Aorta (tissue), 5 donors: ENCODE measurements at regions not wholly inside any gene's neighbourhood (a gene's known extent, or its start where the extent isn't known, plus 50 kb on each side); places are given as distances from the start of the nearest gene placed in this dataset.

Experiments used
- ATAC-seq: fragments of 200-7000 bp; cut with Tn5 transposase; one replicate; pipeline ENCODE4 v1.9.1; 2022; ENCODE audit warnings: moderate library complexity; ENCODE audit not compliant: low FRiP score
- DNase-seq, 2 donors: peaks; one replicate each; pipeline ENCODE4 v3.0.0-alpha.2; 2020
- H3K27ac ChIP-seq, 2 donors: one replicate each; pipeline ENCODE4 v1.5.1; 2013; ENCODE audit warnings: low read length in 2 of 2, mild to moderate bottlenecking in 2 of 2, moderate library complexity in 2 of 2, control low read depth in 1 of 2, inconsistent platforms in 1 of 2, low read depth in 1 of 2
- H3K27me3 ChIP-seq, 2 donors: one replicate each; pipeline ENCODE4 v1.6.1; 2013; ENCODE audit warnings: control low read depth in 1 of 2, low read length in 1 of 2, mild to moderate bottlenecking in 1 of 2, moderate library complexity in 1 of 2; ENCODE audit not compliant: insufficient read depth in 2 of 2, control insufficient read depth in 1 of 2
- H3K36me3 ChIP-seq, 2 donors: one replicate each; pipeline ENCODE4 v1.6.1; 2013; ENCODE audit warnings: control low read depth in 1 of 2, low read length in 1 of 2, mild to moderate bottlenecking in 1 of 2; ENCODE audit not compliant: insufficient read depth in 2 of 2, control insufficient read depth in 1 of 2
- H3K4me1 ChIP-seq, 2 donors: one replicate each; pipeline ENCODE4 v1.6.1; 2013; ENCODE audit warnings: low read length in 2 of 2, control low read depth in 1 of 2, mild to moderate bottlenecking in 1 of 2, moderate library complexity in 1 of 2; ENCODE audit not compliant: insufficient read depth in 2 of 2, control insufficient read depth in 1 of 2
- H3K4me3 ChIP-seq, 2 donors: one replicate each; pipeline ENCODE4 v1.5.1; 2013; ENCODE audit warnings: low read length in 2 of 2, control low read depth in 1 of 2, mild to moderate bottlenecking in 1 of 2
- H3K9me3 ChIP-seq: one replicate; pipeline ENCODE4 v1.6.1; 2013; ENCODE audit warnings: mild to moderate bottlenecking, low read length; ENCODE audit not compliant: control insufficient read depth
- WGBS, 2 donors: extraction: QIAGEN DNeasy Blood & Tissue Kit; methylation state at CpG; one replicate each; pipeline ENCODE4 v1.1.7; 2013; 5-methylcytosine and 5-hydroxymethylcytosine counted together
- intact Hi-C, 2 donors: fragments of 100-400 bp; cut with DNase I; formaldehyde crosslinking; loops; one replicate each; pipeline versions ENCODE4 v1.14.2 to v1.15.0; 2022
- donor health status: healthy with polysubstance abuse.
- donor health status: Bipolar disorder and iron deficiency.
- donor health status: DM: no; HTN: no; CAD: no.
- donor health status: DM: no; HTN: no; CAD: no.
- donor health status: DM: yes; HTN: yes; CAD: no.

GRCh38 chr14:42626986-42627385 lies 1020.3 kb downstream of the LRFN5 start:
- Histone ChIP-seq H3K36me3 (no peaks in the 10 kb centered on the region), H3K9me3 (no peaks in the 10 kb centered on the region), H3K4me3 (no peak overlapping the region), H3K27me3 (no peaks in the 10 kb centered on the region), H3K4me1 (no peaks in the 10 kb centered on the region), H3K27ac (no peak overlapping the region)
- DNase-seq: no peak
- intact Hi-C loops: no loop called here
- no peak for ATAC-seq

GRCh38 chr14:42624980-42625761 lies 1018.5 kb downstream of the LRFN5 start:
- intact Hi-C loops: no loop called here
- no peak for DNase-seq
- ATAC-seq: no peak
- Histone ChIP-seq H3K27me3 (no peaks in the 10 kb centered on the region), H3K4me3 (no peak overlapping the region), H3K27ac (no peak overlapping the region), H3K36me3 (no peaks in the 10 kb centered on the region), H3K4me1 (no peaks in the 10 kb centered on the region), H3K9me3 (no peaks in the 10 kb centered on the region)
- WGBS, 2 donors: 54 to 56% methylated on average over 1 of the region's 1 CpG

DNA sequence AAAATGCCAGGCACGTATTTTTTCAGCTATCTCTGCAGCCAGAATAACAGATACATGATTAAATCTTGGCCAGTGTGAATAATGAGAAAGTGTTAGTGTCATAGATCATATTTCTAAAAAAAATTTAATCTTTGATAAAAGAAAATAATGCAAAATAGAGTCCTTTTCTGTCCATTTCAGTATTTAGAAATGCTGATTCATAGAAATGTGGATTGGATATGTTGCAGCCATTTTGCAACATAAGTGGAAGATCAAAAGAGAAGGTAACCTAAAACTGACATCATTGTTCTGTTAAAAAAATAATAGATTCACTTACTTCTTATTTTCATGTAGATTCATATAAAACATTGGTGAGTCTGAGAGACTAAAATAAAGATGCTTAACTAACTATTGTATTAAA lies 1010.3 kb downstream of the LRFN5 start:
- no peak for DNase-seq
- no peak for ATAC-seq
- WGBS, 2 donors: 49 to 66% methylated on average over 1 of the region's 1 CpG
- Histone ChIP-seq H3K9me3 (no peaks in the 10 kb centered on the region), H3K36me3 (no peaks in the 10 kb centered on the region), H3K4me1 (no peaks in the 10 kb centered on the region), H3K4me3 (no peak overlapping the region), H3K27ac (no peak overlapping the region), H3K27me3 (no peaks in the 10 kb centered on the region)
- intact Hi-C loops: no loop called here

DNA sequence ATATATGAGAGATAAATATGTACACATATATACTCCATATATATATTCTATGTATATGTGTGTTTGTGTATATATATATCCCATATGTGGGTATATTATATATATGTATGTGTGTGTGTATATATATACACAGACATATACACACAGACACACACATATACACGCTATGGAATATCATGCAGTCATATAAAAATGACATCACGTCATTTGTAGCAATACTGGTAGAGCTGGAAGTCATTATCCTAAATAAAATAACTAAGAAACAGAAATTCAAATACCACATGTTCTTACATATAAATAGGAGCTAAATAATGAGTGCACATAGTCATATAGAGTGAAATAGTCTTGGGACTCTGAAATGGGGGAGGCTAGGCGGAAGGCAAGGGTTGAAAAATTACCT lies 1000.2 kb downstream of the LRFN5 start:
- intact Hi-C loops: no loop called here
- Histone ChIP-seq H3K4me1 (no peaks in the 10 kb centered on the region), H3K27me3 (peaks cover 0 to 1% of the 10 kb centered on the region in 2 donors), H3K36me3 (no peaks in the 10 kb centered on the region), H3K4me3 (no peak overlapping the region), H3K9me3 (no peaks in the 10 kb centered on the region), H3K27ac (no peak overlapping the region)
- DNase-seq (no peak), ATAC-seq (no peak)
- 90 to 95% methylated on average over 3 of the region's 3 CpGs for WGBS, 2 donors

GRCh38 chr14:42602336-42602845 lies 995.7 kb downstream of the LRFN5 start:
- H3K4me1 ChIP-seq: no peaks in the 10 kb centered on the region
- H3K36me3 ChIP-seq: no peaks in the 10 kb centered on the region
- no peak for DNase-seq
- no peak overlapping the region for H3K27ac ChIP-seq
- WGBS, 2 donors: 75 to 82% methylated on average over 1 of the region's 1 CpG
- no peaks in the 10 kb centered on the region for H3K27me3 ChIP-seq
- no peak overlapping the region for H3K4me3 ChIP-seq
- intact Hi-C loops: no loop called here
- ATAC-seq: no peak
- H3K9me3 ChIP-seq: no peaks in the 10 kb centered on the region

DNA sequence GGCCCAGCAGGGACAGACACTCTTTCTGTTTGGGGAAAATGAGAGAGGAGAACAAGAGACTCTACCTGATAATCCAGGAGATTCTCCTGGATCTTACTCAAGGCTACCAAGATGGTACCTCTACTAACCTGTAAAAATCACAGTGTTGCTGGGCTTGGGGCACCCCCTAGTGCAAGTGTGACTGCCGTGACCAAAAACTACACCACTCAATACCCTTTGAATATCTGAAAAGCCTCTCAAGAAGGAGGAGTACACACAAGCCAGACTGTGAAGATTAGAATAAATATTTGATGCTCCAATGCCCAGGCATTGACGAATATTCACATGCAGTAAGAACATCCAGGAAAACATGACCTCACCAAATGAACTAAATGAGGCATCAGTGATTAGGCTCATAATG lies 965.4 kb downstream of the LRFN5 start:
- H3K27me3 ChIP-seq: no peaks in the 10 kb centered on the region
- intact Hi-C loops: no loop called here
- no peaks in the 10 kb centered on the region for H3K4me1 ChIP-seq
- no peak for ATAC-seq
- DNase-seq: no peak
- H3K4me3 ChIP-seq: no peak overlapping the region
- no peaks in the 10 kb centered on the region for H3K36me3 ChIP-seq
- H3K27ac ChIP-seq: no peak overlapping the region
- 79 to 86% methylated on average over 2 of the region's 2 CpGs for WGBS, 2 donors
- peaks cover 3% of the 10 kb centered on the region for H3K9me3 ChIP-seq

DNA sequence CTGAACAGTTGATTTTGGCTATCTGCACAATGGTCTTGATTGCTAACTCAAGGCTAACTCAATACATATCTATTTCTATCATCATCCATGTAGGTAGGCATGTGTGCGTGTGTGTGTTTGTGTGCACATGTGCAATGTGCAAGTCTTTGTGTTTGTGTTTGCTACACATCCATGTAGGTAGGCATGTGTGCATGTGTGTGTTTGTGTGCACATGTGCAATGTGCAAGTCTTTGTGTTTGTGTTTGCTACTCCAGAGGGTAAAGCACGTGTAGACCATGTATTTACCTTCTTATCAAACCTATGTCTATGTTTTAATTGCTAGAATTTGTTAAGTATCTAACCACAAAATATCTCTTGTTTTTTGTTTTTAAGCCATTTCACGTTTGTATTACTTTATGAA lies 962.6 kb downstream of the LRFN5 start:
- Histone ChIP-seq H3K4me3 (no peak overlapping the region), H3K9me3 (peaks cover 3% of the 10 kb centered on the region), H3K36me3 (no peaks in the 10 kb centered on the region), H3K27me3 (no peaks in the 10 kb centered on the region), H3K4me1 (no peaks in the 10 kb centered on the region), H3K27ac (no peak overlapping the region)
- DNase-seq (no peak), ATAC-seq (no peak)
- intact Hi-C loops: no loop called here
- 72 to 73% methylated on average over 3 of the region's 3 CpGs for WGBS, 2 donors

DNA sequence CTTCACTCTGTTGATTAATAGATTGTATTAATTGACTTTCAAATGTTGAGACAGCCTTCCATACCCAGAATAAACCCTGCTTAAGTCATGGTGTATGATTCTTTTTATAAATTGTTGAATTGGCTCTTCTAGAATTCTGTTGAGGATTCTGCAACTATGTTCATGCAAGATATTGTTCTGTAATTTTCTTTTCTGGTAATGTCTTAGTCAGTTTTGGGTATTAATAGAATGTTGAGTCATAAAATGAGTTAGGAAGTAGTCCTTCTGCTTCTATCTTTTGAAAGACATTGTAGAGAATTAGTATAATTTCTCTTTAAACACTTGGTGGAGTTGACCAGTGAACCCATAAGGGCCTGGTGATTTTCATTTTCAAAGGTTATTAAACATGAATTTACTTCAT lies 958.9 kb downstream of the LRFN5 start:
- DNase-seq (no peak), ATAC-seq (no peak)
- Histone ChIP-seq H3K36me3 (no peaks in the 10 kb centered on the region), H3K27ac (no peak overlapping the region), H3K4me3 (no peak overlapping the region), H3K27me3 (no peaks in the 10 kb centered on the region), H3K9me3 (peaks cover 1% of the 10 kb centered on the region), H3K4me1 (no peaks in the 10 kb centered on the region)
- intact Hi-C loops: no loop called here

DNA sequence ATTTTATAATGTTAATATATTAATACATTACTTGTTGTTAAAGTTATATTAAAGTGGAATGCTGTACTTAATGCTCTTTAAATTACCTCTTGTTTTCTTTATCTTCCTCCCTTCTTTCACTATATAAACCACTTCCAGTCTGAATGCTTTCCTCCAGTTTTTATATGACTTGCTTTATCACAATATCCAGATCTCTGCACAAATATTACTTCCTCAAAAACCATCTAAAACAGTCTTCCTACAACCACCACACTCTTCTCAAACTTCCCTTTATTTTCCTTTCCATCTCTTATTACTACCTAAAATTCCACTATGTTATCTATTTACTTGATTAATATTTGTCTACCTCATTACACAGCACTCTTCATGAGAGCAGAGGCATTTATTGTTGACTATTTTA lies 956.6 kb downstream of the LRFN5 start:
- no peaks in the 10 kb centered on the region for H3K27me3 ChIP-seq
- no peaks in the 10 kb centered on the region for H3K36me3 ChIP-seq
- no peak for ATAC-seq
- no peak for DNase-seq
- no peak overlapping the region for H3K4me3 ChIP-seq
- no peaks in the 10 kb centered on the region for H3K9me3 ChIP-seq
- intact Hi-C loops: no loop called here
- H3K4me1 ChIP-seq: no peaks in the 10 kb centered on the region
- no peak overlapping the region for H3K27ac ChIP-seq
